Activated naive CD4-positive, alpha-beta T cell treated with anti-CD3 and anti-CD28 coated beads, Interleukin-2, amount 50 U/mL, for 72 hours (primary cell): ENCODE measurements at regions not wholly inside any gene's neighbourhood (a gene's known extent, or its start where the extent isn't known, plus 50 kb on each side); places are given as distances from the start of the nearest gene placed in this dataset.

Experiments
- ATAC-seq, 2 donors: fragments of 150-1000 bp; cut with Tn5 transposase; 2 replicates each; pipeline ENCODE4 v1.10.0; 2021; ENCODE audit warnings: mild to moderate bottlenecking in 2 of 2, moderate library complexity in 2 of 2
- DNase-seq, 2 donors: peaks; one replicate each; pipeline ENCODE4 v3.0.0; 2021 to 2022; ENCODE audit warnings: low spot score in 2 of 2
- H3K27ac Mint-ChIP-seq, 2 donors: one replicate each; pipeline ENCODE4 v1.8.0; 2022; ENCODE audit warnings: mild to moderate bottlenecking in 2 of 2, mixed read lengths in 2 of 2
- H3K36me3 Mint-ChIP-seq, 2 donors: one replicate each; pipeline ENCODE4 v1.8.0; 2022; ENCODE audit warnings: mixed read lengths in 2 of 2
- H3K9me3 Mint-ChIP-seq, 2 donors: one replicate each; pipeline ENCODE4 v1.8.0; 2022; ENCODE audit warnings: mixed read lengths in 2 of 2

DNA sequence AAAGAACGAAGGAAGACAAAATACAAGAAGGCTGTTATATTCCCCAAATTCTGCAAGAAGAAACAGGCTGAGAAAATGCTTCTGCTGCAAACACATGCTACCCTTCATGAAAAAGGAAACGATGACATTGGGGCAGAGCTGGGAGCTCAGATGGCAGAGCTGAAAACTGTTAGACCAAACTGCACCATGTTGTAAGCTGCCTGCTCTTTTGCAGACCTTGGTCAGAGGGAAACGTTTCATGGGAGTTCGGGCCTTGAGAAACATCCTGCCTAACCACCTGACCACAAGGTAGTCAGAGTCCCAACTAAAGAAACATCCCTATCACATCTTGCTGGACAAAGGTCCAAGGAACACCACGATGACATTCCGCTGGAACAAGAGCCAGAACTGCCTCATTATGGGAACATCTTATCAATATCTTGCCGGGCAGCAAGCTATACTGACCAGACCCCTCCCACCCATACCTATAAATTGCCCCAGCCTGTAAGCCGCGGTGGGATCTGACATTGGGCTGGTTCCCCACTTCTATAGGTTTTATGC, 110.7 kb upstream of the CTSC start:
- no peak overlapping the region for H3K27ac Mint-ChIP-seq
- no peak for DNase-seq
- H3K36me3 Mint-ChIP-seq: peaks cover 0 to 5% of the 10 kb centered on the region in 2 donors
- ATAC-seq: no peak
- peaks cover 4 to 5% of the 10 kb centered on the region in 2 donors for H3K9me3 Mint-ChIP-seq

DNA sequence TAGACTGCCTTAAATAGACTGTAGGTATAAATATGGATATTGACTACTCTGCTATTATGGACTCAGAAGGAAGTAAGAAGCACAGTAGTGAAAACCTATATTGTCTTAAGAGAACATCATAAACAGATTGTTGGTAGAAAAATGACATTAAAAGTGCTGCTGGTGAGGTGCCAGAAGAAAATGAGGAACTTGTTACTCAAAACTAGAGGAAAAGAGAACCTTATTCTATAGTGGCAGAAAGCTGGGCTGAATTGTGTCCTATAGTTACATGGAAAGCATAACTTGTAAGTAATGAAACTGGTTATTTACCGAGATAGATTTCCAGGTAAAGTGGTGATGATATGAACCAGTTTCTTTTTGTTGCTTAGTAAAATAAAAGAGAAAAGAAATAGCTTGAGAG, 109.7 kb upstream of the CTSC start:
- DNase-seq (no peak), ATAC-seq (no peak)
- H3K36me3 Mint-ChIP-seq: peaks cover 0 to 5% of the 10 kb centered on the region in 2 donors
- H3K9me3 Mint-ChIP-seq: peaks cover 4 to 5% of the 10 kb centered on the region in 2 donors
- no peak overlapping the region for H3K27ac Mint-ChIP-seq

DNA sequence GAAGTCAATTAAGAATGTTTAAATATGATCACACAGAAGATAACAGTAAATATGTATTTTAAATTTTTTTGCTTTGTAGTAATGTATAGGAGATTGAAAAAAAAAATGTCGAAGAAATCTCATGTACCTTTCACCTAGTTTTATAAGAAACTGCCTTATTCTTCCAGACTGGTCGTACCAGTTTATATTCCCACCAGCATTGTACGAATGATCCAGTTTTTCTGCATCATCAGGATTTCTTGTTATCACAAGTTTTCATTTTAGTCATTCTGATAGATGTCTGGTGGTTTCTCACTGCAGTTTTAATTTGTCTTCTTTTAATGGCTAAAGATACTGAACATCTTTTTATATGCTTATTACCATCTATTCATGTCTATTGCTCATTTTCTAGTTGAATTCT, 101.8 kb upstream of the CTSC start:
- ATAC-seq (no peak), DNase-seq (no peak)
- Mint-ChIP-seq H3K27ac (no peak overlapping the region), H3K9me3 (peaks cover 0 to 10% of the 10 kb centered on the region in 2 donors), H3K36me3 (no peaks in the 10 kb centered on the region)

DNA sequence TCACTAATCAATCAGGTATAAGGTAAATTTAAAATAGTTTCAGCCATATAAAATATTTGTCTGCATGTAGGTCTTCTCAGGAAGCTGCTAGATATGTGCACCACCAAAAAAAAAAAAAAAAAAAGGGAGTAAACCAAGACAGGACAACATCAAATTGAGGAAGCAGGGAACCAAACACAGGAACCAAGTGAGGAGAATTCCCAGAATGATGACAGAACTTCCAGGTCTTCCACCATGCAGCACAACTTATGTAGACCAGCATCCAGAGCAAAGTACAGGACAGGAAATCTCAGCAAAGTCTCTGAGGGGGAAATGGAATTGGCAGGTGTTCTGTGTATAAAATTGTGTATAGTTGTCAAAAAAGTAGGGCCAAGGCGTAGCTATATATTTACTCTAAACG, 101.2 kb upstream of the CTSC start:
- peaks cover 0 to 10% of the 10 kb centered on the region in 2 donors for H3K9me3 Mint-ChIP-seq
- H3K27ac Mint-ChIP-seq: no peak overlapping the region
- no peaks in the 10 kb centered on the region for H3K36me3 Mint-ChIP-seq
- ATAC-seq (no peak), DNase-seq (no peak)

- ATAC-seq (no peak), DNase-seq (no peak)
- Mint-ChIP-seq H3K9me3 (peaks cover 0 to 10% of the 10 kb centered on the region in 2 donors), H3K36me3 (no peaks in the 10 kb centered on the region), H3K27ac (no peak overlapping the region)
Measured at GRCh38 chr11:88435415-88435814, 97.9 kb upstream of the CTSC start.

DNA sequence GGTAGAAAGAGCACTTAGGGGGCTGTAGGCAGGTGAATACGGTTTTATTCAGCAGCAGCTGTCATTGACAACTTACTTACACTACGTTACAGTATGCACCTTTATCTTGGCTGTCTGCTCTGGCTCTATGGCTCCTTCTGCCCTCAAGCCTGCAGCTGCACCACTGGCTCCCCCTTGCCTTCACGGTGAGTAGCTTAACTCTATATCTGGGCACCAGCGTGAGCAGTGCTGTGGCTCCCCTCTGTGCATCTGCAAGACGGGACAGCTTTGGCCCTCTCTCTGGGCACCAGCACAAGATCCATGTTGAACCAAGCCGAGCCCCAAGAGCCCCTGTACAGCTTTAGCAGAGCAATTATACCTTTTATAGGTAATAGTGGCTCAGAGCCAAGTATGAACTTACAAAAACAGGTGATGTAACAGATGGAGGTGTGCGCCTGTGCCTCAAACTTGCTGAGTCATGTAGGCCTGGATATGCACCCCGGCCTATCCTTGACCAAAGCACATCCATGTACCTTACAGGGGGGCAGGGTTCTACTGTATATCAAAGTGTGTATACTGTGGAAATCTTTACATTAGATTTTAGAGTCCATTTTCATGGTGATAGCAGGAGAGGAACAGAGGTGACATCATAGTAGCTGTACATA, 96.9 kb upstream of the CTSC start:
- H3K36me3 Mint-ChIP-seq: no peaks in the 10 kb centered on the region
- ATAC-seq (no peak), DNase-seq (no peak)
- H3K27ac Mint-ChIP-seq: no peak overlapping the region
- H3K9me3 Mint-ChIP-seq: peaks cover 0 to 10% of the 10 kb centered on the region in 2 donors

DNA sequence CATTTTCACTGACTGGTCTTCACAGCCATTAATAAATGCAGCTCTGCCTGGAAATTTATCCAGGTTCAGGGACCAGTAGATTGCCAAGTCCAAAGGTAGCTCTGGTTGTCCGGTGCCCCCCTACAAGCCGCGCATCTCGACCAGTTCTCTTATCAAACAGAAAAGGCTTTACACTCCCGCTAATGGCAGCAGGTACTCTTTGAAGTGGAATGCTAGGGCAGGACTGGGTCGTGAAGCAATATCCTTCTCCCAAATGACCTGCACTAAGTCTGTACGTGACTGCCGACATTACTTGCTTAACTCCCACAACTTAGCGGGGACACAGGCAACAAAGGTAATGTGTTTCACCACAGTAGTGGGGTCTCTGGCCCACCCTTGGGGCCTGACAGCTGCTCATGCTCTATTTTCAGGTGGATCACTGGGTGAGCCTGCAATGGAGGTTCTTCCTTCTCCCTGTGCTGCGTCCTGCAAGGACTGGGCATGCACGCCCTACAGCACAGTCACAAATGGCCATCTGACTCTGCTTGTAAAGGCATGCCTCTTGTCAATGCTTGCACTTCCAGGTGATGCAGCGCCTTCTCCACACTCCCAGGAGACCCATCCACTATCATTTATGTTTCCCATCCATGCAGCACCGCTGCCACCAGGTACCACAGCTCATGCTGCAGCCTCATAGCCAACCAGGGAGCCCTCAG, 96.1 kb upstream of the CTSC start:
- Mint-ChIP-seq H3K27ac (no peak overlapping the region), H3K36me3 (no peaks in the 10 kb centered on the region), H3K9me3 (peaks cover 0 to 10% of the 10 kb centered on the region in 2 donors)
- ATAC-seq: no peak
- DNase-seq: no peak

- H3K9me3 Mint-ChIP-seq: peaks cover 0 to 2% of the 10 kb centered on the region in 2 donors
- H3K27ac Mint-ChIP-seq: no peak overlapping the region
- DNase-seq (no peak), ATAC-seq (no peak)
- H3K36me3 Mint-ChIP-seq: no peaks in the 10 kb centered on the region
Measured at GRCh38 chr11:88431675-88432341, 94.3 kb upstream of the CTSC start.

DNA sequence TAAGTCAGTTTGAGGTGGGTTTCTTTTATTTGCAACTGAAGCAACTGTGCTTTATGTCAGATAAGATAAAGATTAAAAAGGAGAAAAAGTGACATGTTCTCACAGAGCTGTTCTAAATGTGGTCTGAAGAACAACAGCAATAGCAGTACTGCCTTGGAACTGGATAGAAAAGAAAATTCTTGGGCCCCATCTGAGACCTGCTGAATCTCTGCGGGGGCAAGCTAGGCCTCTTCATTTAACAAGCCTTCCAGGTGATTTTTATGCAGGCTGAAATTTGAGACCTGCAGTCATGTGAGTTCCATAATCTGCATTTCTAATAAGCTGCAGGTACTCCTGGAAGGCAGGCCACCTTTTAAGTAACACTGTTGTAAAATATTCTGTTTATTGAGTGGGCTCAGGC, 91.4 kb upstream of the CTSC start:
- no peak overlapping the region for H3K27ac Mint-ChIP-seq
- peaks cover 0 to 3% of the 10 kb centered on the region in 2 donors for H3K9me3 Mint-ChIP-seq
- DNase-seq (no peak), ATAC-seq (no peak)
- no peaks in the 10 kb centered on the region for H3K36me3 Mint-ChIP-seq

- H3K36me3 Mint-ChIP-seq: no peaks in the 10 kb centered on the region
- DNase-seq (no peak), ATAC-seq (no peak)
- no peak overlapping the region for H3K27ac Mint-ChIP-seq
- peaks cover 0 to 3% of the 10 kb centered on the region in 2 donors for H3K9me3 Mint-ChIP-seq
Measured at GRCh38 chr11:88427719-88428118, 90.2 kb upstream of the CTSC start.

- Mint-ChIP-seq H3K36me3 (no peaks in the 10 kb centered on the region), H3K27ac (peak overlapping the region in 1 of 2 donors; percentile 6), H3K9me3 (peaks cover 0 to 3% of the 10 kb centered on the region in 2 donors)
- ATAC-seq (no peak), DNase-seq (no peak)
Measured at GRCh38 chr11:88424881-88425280, 87.3 kb upstream of the CTSC start.

DNA sequence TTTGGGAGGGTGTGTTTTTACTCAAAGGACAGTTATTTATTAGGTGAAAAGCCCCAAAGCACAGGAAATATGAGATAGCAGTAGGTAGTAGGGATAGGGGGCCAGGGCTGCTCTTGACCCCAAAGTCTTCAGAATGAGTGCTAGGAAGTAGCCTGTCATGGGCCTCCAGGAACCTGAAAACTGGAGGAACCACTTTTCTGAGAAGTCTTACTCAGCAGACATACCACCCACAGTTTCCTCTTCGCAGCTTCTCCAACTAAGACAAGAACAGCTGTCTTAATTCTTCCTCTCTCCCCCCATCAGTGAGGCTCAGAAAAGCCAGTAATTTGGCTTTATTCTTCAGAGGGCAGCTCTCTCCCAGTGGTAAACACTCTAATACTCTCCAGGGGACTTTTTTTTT, 84.0 kb upstream of the CTSC start:
- no peaks in the 10 kb centered on the region for H3K36me3 Mint-ChIP-seq
- H3K27ac Mint-ChIP-seq: peak overlapping the region; percentile 83 to 91
- ATAC-seq (peak; percentile 92 to 96), DNase-seq (peak in 1 of 2 donors; percentile 30)
- peaks cover 3 to 4% of the 10 kb centered on the region in 2 donors for H3K9me3 Mint-ChIP-seq

DNA sequence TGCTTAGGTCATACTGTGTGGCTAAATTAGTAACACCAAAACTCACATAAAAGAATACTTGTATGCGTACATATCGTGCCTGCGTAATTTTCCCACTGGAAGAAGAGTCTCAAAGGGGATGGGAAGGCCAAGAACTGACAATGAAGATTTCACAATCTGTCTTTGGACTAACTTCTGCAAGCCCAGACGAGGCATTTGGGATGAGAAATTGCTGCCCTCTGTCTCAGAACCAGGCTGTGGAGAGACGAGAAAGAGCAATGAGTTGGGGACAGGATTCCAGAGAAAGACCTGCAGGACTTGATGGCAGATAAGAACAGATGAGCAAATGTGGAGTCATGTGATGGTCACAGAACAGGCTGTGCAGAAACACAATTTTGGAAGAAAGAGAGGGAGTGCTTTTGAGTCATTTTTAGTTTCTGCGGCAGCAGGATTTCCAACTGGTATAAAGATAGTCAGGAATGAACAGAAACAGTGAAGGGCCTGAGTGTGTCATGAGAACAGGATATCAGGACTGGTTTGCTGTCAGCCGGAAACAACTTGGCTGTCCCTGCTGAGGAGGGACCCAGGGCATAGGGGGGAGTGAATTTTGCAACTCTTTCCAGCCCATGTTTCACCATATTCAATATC, 82.7 kb upstream of the CTSC start:
- peak overlapping the region in 1 of 2 donors; percentile 83 for H3K27ac Mint-ChIP-seq
- ATAC-seq: no peak

GRCh38 chr11:88418508-88418907, 81.0 kb upstream of the CTSC start:
- peaks cover 0 to 4% of the 10 kb centered on the region in 2 donors for H3K9me3 Mint-ChIP-seq
- DNase-seq (no peak), ATAC-seq (no peak)
- no peaks in the 10 kb centered on the region for H3K36me3 Mint-ChIP-seq
- no peak overlapping the region for H3K27ac Mint-ChIP-seq

More for the DNA sequence above, 82.7 kb upstream of the CTSC start:
- DNase-seq: no peak
- no peaks in the 10 kb centered on the region for H3K36me3 Mint-ChIP-seq
- H3K9me3 Mint-ChIP-seq: peaks cover 3 to 4% of the 10 kb centered on the region in 2 donors

DNA sequence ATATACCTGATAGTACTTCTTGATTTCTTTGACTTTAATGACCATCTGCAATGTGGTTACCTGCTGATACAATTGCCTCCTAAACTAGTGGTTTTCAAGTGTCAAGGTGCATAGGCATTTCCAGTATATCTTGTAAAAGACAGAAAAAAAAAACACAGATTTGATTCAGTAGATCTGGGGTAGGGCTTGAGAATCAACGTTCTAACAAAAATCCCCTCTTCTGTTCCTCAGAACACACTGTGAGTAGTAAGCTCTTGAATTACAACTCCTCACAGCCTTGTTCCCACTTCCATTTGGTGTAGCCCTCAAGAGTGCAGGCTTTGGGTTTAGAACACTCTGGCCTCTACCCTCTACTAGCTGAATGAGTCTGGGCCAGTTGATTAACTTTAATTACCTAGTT, 78.0 kb upstream of the CTSC start:
- peaks cover 0 to 13% of the 10 kb centered on the region in 2 donors for H3K9me3 Mint-ChIP-seq
- ATAC-seq (peak; percentile 35 to 68), DNase-seq (no peak)
- H3K27ac Mint-ChIP-seq: peak overlapping the region in 1 of 2 donors; percentile 61
- H3K36me3 Mint-ChIP-seq: no peaks in the 10 kb centered on the region

DNA sequence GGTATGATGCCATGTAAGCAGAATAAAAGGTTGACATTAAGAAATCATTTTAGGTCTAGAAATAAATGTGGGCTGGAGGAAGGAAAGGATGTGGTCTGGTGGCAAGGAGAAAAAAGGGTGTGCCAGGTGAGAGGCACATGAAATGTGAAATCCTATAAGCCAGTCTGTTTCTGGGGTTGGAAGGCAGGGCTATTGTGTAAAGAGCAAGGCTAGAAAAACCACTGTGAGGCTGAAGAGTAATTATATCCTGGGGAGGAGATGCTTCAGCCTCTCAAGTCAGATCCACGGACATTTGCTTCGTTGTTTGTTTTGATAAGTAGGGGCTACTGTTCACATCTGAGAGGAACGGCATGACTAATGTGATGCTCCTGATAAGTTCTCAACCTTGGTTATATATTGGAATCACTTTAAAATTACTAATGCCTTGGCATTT, 77.5 kb upstream of the CTSC start:
- peak overlapping the region in 1 of 2 donors; percentile 61 for H3K27ac Mint-ChIP-seq

More for the DNA sequence above, 77.5 kb upstream of the CTSC start:
- Mint-ChIP-seq H3K36me3 (no peaks in the 10 kb centered on the region), H3K9me3 (peaks cover 0 to 17% of the 10 kb centered on the region in 2 donors)
- ATAC-seq: peak; percentile 83
- no peak for DNase-seq
